GM12865 (cell line): ENCODE measurements at regions not wholly inside any gene's neighbourhood (a gene's known extent, or its start where the extent isn't known, plus 50 kb on each side); places are given as distances from the start of the nearest gene placed in this dataset.

Source experiments
- DNase-seq: peaks from one replicate; pipeline ENCODE4 v3.0.0; 2010; ENCODE audit warnings: low read depth
- H3K4me3 ChIP-seq: 2 replicates; pipeline ENCODE4 v1.5.1; 2011; ENCODE audit warnings: mild to moderate bottlenecking, low read depth, low read length, control low read depth
- CTCF ChIP-seq: IDR thresholded peaks from 2 replicates; pipeline ENCODE4 v1.5.1; 2011; ENCODE audit warnings: low read length, control low read depth, low read depth, inconsistent platforms; ENCODE audit not compliant: insufficient read depth; ENCODE audit errors: missing control alignments

GRCh38 chr2:48165070-48165753 is 149.3 kb upstream of the FOXN2 start:
- no peak for DNase-seq
- H3K4me3 ChIP-seq = no peak overlapping the region
- TF ChIP-seq CTCF = no peak

DNA sequence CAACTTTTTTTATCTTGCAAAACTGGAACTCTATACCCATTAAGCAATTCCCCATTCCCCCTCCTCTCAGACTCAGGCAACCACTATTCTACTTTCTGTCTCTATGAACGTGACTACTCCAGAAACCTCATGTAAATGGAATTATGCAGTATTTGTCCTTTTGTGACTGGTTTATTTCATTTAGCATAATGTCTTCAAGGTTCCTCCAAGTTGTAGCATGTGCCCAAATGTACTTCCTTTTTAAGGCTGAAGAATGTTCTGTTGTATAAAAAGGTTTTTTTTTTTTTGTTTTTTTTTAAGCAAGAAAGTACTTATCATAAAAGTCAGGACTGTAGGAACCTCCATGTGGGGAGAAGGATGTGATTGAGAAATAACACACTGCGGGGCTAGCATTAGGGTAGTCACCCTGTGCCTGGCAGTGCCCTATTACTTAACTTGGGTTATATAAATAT is 145.3 kb upstream of the FOXN2 start:
- no peak overlapping the region for H3K4me3 ChIP-seq
- no peak for DNase-seq
- no peak for TF ChIP-seq CTCF

- TF ChIP-seq CTCF = no peak
- no peak overlapping the region for H3K4me3 ChIP-seq
- no peak for DNase-seq
Observed at GRCh38 chr2:48170281-48170680, 144.2 kb upstream of the FOXN2 start.

DNA sequence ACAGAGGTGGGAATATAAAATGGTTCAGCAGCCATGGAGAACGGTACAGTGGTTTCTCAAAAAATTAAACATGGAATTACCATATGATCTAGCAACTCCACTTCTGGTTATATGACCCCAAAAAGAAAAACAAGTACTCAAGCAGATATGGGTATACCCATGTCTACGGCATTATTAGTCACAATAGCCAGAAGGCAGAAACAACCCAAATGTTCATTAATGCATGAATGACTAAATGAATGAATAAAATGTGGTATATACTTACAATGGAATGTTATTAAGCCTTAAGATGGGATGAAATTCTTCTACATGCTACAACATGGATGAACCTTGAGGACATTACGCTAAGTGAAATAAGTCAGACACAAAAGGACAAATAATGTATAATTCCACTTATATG is 141.3 kb upstream of the FOXN2 start:
- TF ChIP-seq CTCF = no peak
- H3K4me3 ChIP-seq = no peak overlapping the region
- DNase-seq = no peak

DNA sequence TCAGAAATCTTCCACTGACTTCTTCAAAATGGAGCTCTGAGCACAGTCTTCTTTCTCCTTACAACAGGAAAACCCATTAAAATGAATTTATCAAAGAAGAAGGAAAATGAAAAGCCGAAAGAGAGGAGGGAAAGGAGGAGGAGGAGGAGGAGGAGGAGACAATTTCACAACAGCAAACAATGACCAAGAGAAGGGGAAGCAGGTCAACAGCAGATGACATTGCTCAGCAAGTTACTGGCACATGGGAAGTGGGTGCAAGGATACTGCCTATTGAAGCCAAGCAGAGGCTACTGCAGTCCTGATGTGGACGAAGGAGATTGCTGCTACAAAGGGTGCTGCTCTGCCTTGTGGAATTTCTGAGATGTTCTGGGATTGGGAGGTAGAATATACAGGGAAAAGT is 140.0 kb upstream of the FOXN2 start:
- no peak for DNase-seq
- TF ChIP-seq CTCF = no peak
- no peak overlapping the region for H3K4me3 ChIP-seq

- no peak for DNase-seq
- no peak for TF ChIP-seq CTCF
- H3K4me3 ChIP-seq = no peak overlapping the region
Observed at GRCh38 chr2:48175254-48175653, 139.2 kb upstream of the FOXN2 start.

GRCh38 chr2:48175656-48176055 is 138.8 kb upstream of the FOXN2 start:
- H3K4me3 ChIP-seq = no peak overlapping the region
- no peak for DNase-seq
- TF ChIP-seq CTCF = no peak
